HEK293 (cell line): ENCODE measurements at regions not wholly inside any gene's neighbourhood (a gene's known extent, or its start where the extent isn't known, plus 50 kb on each side); places are given as distances from the start of the nearest gene placed in this dataset.

Experiments used
- CTCF ChIA-PET: fragments of 350-600 bp; formaldehyde crosslinking; extraction: SDS; loops from one replicate; lab custom pipeline; 2021; ENCODE audit warnings: antibody characterized with exemption; lab: Yijun Ruan, JAX
- POLR2A ChIA-PET: fragments of 300-600 bp; formaldehyde crosslinking; extraction: SDS; loops from one replicate; lab custom pipeline; 2020; ENCODE audit warnings: antibody characterized with exemption, inconsistent platforms; lab: Yijun Ruan, JAX
- H3K27ac ChIP-seq: fragments of 200-500 bp; sonication (Bioruptor generic); 2 replicates; pipeline ENCODE4 v1.5.1; 2014; ENCODE audit warnings: low read depth, low read length, control low read depth, inconsistent platforms; ENCODE audit errors: extremely low read depth
- H3K36me3 ChIP-seq, 2 experiments: fragments of 200-500 bp in 1 of 2; sonication (Bioruptor generic) in 1 of 2; 1 replicate in 1 of 2; 2 replicates in 1 of 2; pipeline ENCODE4 v1.5.1; 2014 to 2017; ENCODE audit warnings: inconsistent platforms in 2 of 2, low read length in 2 of 2; ENCODE audit not compliant: control insufficient read depth in 2 of 2, insufficient read depth in 1 of 2
- H3K4me1 ChIP-seq: fragments of 200-500 bp; sonication (Bioruptor generic); 2 replicates; pipeline ENCODE4 v1.5.1; 2014; ENCODE audit warnings: mild to moderate bottlenecking, low read length, inconsistent platforms; ENCODE audit not compliant: control insufficient read depth, insufficient read depth
- H3K4me3 ChIP-seq: 2 replicates; pipeline ENCODE4 v1.5.1; 2011; ENCODE audit warnings: low read depth, mild to moderate bottlenecking, control low read depth, low read length, moderate library complexity
- H3K9me3 ChIP-seq: fragments of 200-500 bp; sonication (Bioruptor generic); 2 replicates; pipeline ENCODE4 v1.5.1; 2014; ENCODE audit warnings: low read depth, low read length, inconsistent platforms; ENCODE audit not compliant: control insufficient read depth, insufficient read depth
- INSM2 ChIP-seq: fragments of 450-650 bp; formaldehyde crosslinking; IDR thresholded peaks from 2 replicates; pipeline ENCODE4 v1.5.1; 2016; ENCODE audit warnings: missing biosample characterization, missing genetic modification characterization
- MEIS1 ChIP-seq: sonication (generic); formaldehyde crosslinking; IDR thresholded peaks from 2 replicates; pipeline ENCODE4 v1.8.1; 2022; ENCODE audit warnings: missing genetic modification reagents, mild to moderate bottlenecking, borderline replicate concordance
- SETDB1 ChIP-seq: IDR thresholded peaks from one replicate; pipeline ENCODE4 v1.6.1; 2017; ENCODE audit warnings: mild to moderate bottlenecking, low read length, moderate library complexity, mixed read lengths; ENCODE audit not compliant: insufficient read length
- ZBTB7A ChIP-seq: fragments of 450-650 bp; formaldehyde crosslinking; IDR thresholded peaks from 2 replicates; pipeline ENCODE4 v1.5.1; 2016; ENCODE audit warnings: low read depth, missing biosample characterization, missing genetic modification characterization
- ZFP3 ChIP-seq: fragments of 450-650 bp; formaldehyde crosslinking; IDR thresholded peaks from 2 replicates; pipeline ENCODE4 v1.5.1; 2016; ENCODE audit warnings: low read depth, missing biosample characterization, missing genetic modification characterization
- ZNF138 ChIP-seq: fragments of 450-650 bp; formaldehyde crosslinking; IDR thresholded peaks from 2 replicates; pipeline ENCODE4 v1.5.1; 2016; ENCODE audit warnings: missing biosample characterization, missing genetic modification characterization, borderline replicate concordance
- ZNF184 ChIP-seq: fragments of 450-650 bp; IDR thresholded peaks from 2 replicates; pipeline ENCODE4 v1.5.1; 2018; ENCODE audit warnings: missing biosample characterization, mild to moderate bottlenecking, missing genetic modification characterization
- ZNF202 ChIP-seq: fragments of 450-650 bp; formaldehyde crosslinking; IDR thresholded peaks from 2 replicates; pipeline ENCODE4 v1.5.1; 2016; ENCODE audit warnings: missing biosample characterization, missing genetic modification characterization, borderline replicate concordance
- ZNF24 ChIP-seq: fragments of 450-650 bp; formaldehyde crosslinking; IDR thresholded peaks from 2 replicates; pipeline ENCODE4 v1.5.1; 2016; ENCODE audit warnings: missing biosample characterization, missing genetic modification characterization
- ZNF404 ChIP-seq: fragments of 450-650 bp; formaldehyde crosslinking; IDR thresholded peaks from 2 replicates; pipeline ENCODE4 v1.5.1; 2017; ENCODE audit warnings: missing biosample characterization, missing genetic modification characterization
- ZNF558 ChIP-seq: fragments of 450-650 bp; formaldehyde crosslinking; IDR thresholded peaks from 2 replicates; pipeline ENCODE4 v1.5.1; 2016; ENCODE audit warnings: missing biosample characterization, missing genetic modification characterization
- ZNF560 ChIP-seq: fragments of 450-650 bp; formaldehyde crosslinking; IDR thresholded peaks from 2 replicates; pipeline ENCODE4 v1.5.1; 2017; ENCODE audit warnings: missing biosample characterization, missing genetic modification characterization, borderline replicate concordance
- ZNF561 ChIP-seq: fragments of 450-650 bp; IDR thresholded peaks from 2 replicates; pipeline ENCODE4 v1.5.1; 2018; ENCODE audit warnings: missing biosample characterization, missing genetic modification characterization, borderline replicate concordance
- ZNF571 ChIP-seq: fragments of 450-650 bp; formaldehyde crosslinking; IDR thresholded peaks from 2 replicates; pipeline ENCODE4 v1.5.0; 2017; ENCODE audit warnings: missing biosample characterization, missing genetic modification characterization
- ZNF677 ChIP-seq: fragments of 450-650 bp; IDR thresholded peaks from 2 replicates; pipeline ENCODE4 v1.5.0; 2018; ENCODE audit warnings: missing biosample characterization, mild to moderate bottlenecking, missing genetic modification characterization, moderate library complexity
- TF ChIP-seq, protein P1 (sequence below): fragments of 450-650 bp; formaldehyde crosslinking; IDR thresholded peaks from 2 replicates; pipeline ENCODE4 v1.5.1; 2017; ENCODE audit warnings: missing biosample characterization, missing genetic modification characterization
- TF ChIP-seq, protein P2 (sequence below): fragments of 450-650 bp; formaldehyde crosslinking; IDR thresholded peaks from 2 replicates; pipeline ENCODE4 v1.5.1; 2017; ENCODE audit warnings: missing biosample characterization, mild to moderate bottlenecking, missing genetic modification characterization, moderate library complexity
- TF ChIP-seq, protein P3 (sequence below): fragments of 450-650 bp; formaldehyde crosslinking; IDR thresholded peaks from 2 replicates; pipeline ENCODE4 v1.5.1; 2016; ENCODE audit warnings: missing biosample characterization, missing genetic modification characterization
- TF ChIP-seq, protein P4 (sequence below): fragments of 450-650 bp; formaldehyde crosslinking; IDR thresholded peaks from 2 replicates; pipeline ENCODE4 v1.5.1; 2016; ENCODE audit warnings: missing biosample characterization, missing genetic modification characterization

DNA sequence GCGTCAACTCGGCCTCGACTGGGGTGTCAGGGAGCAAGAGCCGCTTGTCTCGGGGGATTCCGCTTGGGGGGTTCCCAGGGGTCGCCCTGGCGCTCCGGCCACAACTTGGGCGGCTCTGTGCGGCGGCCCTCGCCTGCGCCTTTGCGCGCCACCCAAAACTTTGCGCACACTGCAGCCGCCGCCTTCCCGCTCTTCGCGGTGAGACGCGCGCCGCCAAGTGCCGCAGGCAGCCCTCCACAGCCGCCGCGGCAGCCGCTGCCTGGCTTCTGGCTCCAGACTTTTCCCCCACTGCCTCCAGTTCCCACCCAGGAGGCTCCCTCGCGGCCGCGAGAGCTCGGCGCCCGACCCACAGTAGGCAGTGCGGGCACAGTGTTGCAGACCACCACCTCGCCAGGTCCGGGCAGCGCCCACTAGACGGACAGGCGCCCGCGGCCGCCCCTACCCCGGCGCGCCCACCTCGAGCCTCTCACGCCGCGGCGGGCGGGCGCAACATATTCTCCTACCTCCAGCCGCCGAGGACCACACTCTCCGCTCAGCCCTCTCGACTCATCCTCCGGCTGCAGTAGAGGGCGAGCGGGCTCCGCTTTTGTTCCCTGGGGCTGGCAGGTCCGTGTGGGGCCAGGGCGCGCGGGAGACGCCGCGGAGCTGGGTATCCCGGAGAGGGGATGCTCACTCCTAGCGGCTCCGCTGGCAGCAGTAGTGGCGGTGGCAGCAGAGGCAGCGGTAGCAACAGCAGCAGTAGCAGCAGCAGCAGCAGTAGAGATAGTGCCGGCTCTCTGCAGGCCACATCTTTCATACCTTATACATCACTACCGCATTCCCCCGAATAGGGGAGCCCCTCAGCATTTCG is 296.6 kb downstream of the OMA1 start (continued):
- TF ChIP-seq ZNF558 (tag by site-specific recombination) (no peak), ZNF24 (tag by site-specific recombination) (no peak), ZNF404 (tag by site-specific recombination) (no peak), ZBTB7A (tag by site-specific recombination) (no peak), ZNF184 (tag by site-specific recombination) (no peak)
- TF ChIP-seq, protein P1, sequence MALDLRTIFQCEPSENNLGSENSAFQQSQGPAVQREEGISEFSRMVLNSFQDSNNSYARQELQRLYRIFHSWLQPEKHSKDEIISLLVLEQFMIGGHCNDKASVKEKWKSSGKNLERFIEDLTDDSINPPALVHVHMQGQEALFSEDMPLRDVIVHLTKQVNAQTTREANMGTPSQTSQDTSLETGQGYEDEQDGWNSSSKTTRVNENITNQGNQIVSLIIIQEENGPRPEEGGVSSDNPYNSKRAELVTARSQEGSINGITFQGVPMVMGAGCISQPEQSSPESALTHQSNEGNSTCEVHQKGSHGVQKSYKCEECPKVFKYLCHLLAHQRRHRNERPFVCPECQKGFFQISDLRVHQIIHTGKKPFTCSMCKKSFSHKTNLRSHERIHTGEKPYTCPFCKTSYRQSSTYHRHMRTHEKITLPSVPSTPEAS (tag by site-specific recombination) = 0 out of 2 replicates have a peak, but pooled peaks have one; percentile 18

GRCh38 chr1:58249388-58249736 is 297.2 kb downstream of the OMA1 start:
- ChIA-PET CTCF (no interaction called here), POLR2A (no interaction called here)
- TF ChIP-seq INSM2 (tag by site-specific recombination) = no peak
- no peak for TF ChIP-seq ZNF202 (tag by site-specific recombination)
- no peak for TF ChIP-seq ZNF138 (tag by site-specific recombination)
- TF ChIP-seq, protein P2, sequence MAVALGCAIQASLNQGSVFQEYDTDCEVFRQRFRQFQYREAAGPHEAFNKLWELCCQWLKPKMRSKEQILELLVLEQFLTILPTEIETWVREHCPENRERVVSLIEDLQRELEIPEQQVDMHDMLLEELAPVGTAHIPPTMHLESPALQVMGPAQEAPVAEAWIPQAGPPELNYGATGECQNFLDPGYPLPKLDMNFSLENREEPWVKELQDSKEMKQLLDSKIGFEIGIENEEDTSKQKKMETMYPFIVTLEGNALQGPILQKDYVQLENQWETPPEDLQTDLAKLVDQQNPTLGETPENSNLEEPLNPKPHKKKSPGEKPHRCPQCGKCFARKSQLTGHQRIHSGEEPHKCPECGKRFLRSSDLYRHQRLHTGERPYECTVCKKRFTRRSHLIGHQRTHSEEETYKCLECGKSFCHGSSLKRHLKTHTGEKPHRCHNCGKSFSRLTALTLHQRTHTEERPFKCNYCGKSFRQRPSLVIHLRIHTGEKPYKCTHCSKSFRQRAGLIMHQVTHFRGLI (tag by site-specific recombination) = no peak
- TF ChIP-seq ZFP3 (tag by site-specific recombination) = no peak
- TF ChIP-seq, protein P3, sequence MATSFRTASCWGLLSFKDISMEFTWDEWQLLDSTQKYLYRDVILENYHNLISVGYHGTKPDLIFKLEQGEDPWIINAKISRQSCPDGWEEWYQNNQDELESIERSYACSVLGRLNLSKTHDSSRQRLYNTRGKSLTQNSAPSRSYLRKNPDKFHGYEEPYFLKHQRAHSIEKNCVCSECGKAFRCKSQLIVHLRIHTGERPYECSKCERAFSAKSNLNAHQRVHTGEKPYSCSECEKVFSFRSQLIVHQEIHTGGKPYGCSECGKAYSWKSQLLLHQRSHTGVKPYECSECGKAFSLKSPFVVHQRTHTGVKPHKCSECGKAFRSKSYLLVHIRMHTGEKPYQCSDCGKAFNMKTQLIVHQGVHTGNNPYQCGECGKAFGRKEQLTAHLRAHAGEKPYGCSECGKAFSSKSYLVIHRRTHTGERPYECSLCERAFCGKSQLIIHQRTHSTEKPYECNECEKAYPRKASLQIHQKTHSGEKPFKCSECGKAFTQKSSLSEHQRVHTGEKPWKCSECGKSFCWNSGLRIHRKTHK (tag by site-specific recombination) = no peak
- TF ChIP-seq SETDB1 = no peak
- no peak for TF ChIP-seq ZNF677
- TF ChIP-seq, protein P4, sequence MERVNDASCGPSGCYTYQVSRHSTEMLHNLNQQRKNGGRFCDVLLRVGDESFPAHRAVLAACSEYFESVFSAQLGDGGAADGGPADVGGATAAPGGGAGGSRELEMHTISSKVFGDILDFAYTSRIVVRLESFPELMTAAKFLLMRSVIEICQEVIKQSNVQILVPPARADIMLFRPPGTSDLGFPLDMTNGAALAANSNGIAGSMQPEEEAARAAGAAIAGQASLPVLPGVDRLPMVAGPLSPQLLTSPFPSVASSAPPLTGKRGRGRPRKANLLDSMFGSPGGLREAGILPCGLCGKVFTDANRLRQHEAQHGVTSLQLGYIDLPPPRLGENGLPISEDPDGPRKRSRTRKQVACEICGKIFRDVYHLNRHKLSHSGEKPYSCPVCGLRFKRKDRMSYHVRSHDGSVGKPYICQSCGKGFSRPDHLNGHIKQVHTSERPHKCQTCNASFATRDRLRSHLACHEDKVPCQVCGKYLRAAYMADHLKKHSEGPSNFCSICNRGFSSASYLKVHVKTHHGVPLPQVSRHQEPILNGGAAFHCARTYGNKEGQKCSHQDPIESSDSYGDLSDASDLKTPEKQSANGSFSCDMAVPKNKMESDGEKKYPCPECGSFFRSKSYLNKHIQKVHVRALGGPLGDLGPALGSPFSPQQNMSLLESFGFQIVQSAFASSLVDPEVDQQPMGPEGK = no peak
- no peak for TF ChIP-seq ZNF561
- TF ChIP-seq ZNF571 = no peak
- no peak for TF ChIP-seq MEIS1
- TF ChIP-seq ZNF560 (tag by site-specific recombination) = no peak

More at GRCh38 chr1:58249388-58249736, 297.2 kb downstream of the OMA1 start:
- H3K4me3 ChIP-seq = peak overlapping the region; percentile 24
- no peak overlapping the region for H3K27ac ChIP-seq
- H3K9me3 ChIP-seq = no peaks in the 10 kb centered on the region
- no peaks in the 10 kb centered on the region for H3K36me3 ChIP-seq
- no peaks in the 10 kb centered on the region for H3K4me1 ChIP-seq
